Smooth muscle cell (in vitro differentiated cells): ENCODE measurements at regions not wholly inside any gene's neighbourhood (a gene's known extent, or its start where the extent isn't known, plus 50 kb on each side); places are given as distances from the start of the nearest gene placed in this dataset.
"Not testable (repeated sequence)": the region's sequence is repeated elsewhere in the genome, so short reads cannot be mapped to it uniquely, and the experiment has no call there.

ENCODE experiments used
- DNase-seq: peaks from one replicate; lab custom pipeline; 2025; ENCODE audit not compliant: unreplicated experiment; lab: John Stamatoyannopoulos, UW
- H2AFZ ChIP-seq: fragments of 200-600 bp; sonication (generic); 2 replicates; pipeline ENCODE4 v1.6.0; 2016; ENCODE audit warnings: antibody characterized with exemption, low read depth, mild to moderate bottlenecking
- H3F3A ChIP-seq: fragments of 200-600 bp; sonication (generic); 2 replicates; pipeline ENCODE4 v1.6.0; 2017; ENCODE audit warnings: antibody characterized with exemption, low read depth
- H3K27ac ChIP-seq: fragments of 200-600 bp; sonication (generic); 2 replicates; pipeline ENCODE4 v1.5.1; 2016; ENCODE audit warnings: low read depth, mild to moderate bottlenecking
- H3K27me3 ChIP-seq: fragments of 200-600 bp; sonication (generic); 2 replicates; pipeline ENCODE4 v1.6.1; 2016; ENCODE audit warnings: low read depth, mild to moderate bottlenecking
- H3K36me3 ChIP-seq: fragments of 200-600 bp; sonication (generic); 2 replicates; pipeline ENCODE4 v1.5.1; 2016; ENCODE audit warnings: low read depth
- H3K4me1 ChIP-seq: fragments of 200-600 bp; sonication (generic); 2 replicates; pipeline ENCODE4 v1.5.1; 2016; ENCODE audit warnings: low read depth
- H3K4me2 ChIP-seq: fragments of 200-600 bp; sonication (generic); 2 replicates; pipeline ENCODE4 v1.6.0; 2016; ENCODE audit warnings: mild to moderate bottlenecking
- H3K4me3 ChIP-seq: fragments of 200-600 bp; sonication (generic); 2 replicates; pipeline ENCODE4 v1.5.1; 2016; ENCODE audit warnings: mild to moderate bottlenecking
- H3K79me2 ChIP-seq: fragments of 200-600 bp; sonication (generic); 2 replicates; pipeline ENCODE4 v1.6.0; 2016; ENCODE audit warnings: low read depth, mild to moderate bottlenecking
- H3K9ac ChIP-seq: fragments of 200-600 bp; sonication (generic); 2 replicates; pipeline ENCODE4 v1.6.0; 2016; ENCODE audit warnings: low read depth
- H3K9me3 ChIP-seq: fragments of 200-600 bp; sonication (generic); replicated peaks from 2 replicates; pipeline ENCODE4 v1.5.1; 2016; ENCODE audit warnings: low read depth
- H4K20me1 ChIP-seq: fragments of 200-600 bp; sonication (generic); 2 replicates; pipeline ENCODE4 v1.6.0; 2016; ENCODE audit warnings: low read depth
- WGBS: methylation state at CpG from one replicate; pipeline ENCODE4 v1.1.7; 2016; ENCODE audit warnings: low lambda C conversion rate; 5-methylcytosine and 5-hydroxymethylcytosine counted together
- TF ChIP-seq, protein P1 (sequence below): fragments of 200-600 bp; sonication (generic); IDR thresholded peaks from 2 replicates; pipeline ENCODE4 v1.5.1; 2017; ENCODE audit warnings: borderline replicate concordance, mild to moderate bottlenecking, antibody characterized with exemption; ENCODE audit not compliant: insufficient read depth, poor library complexity, severe bottlenecking

GRCh38 chr5:10106806-10107205 is 142.9 kb downstream of the ATPSCKMT start:
- Histone ChIP-seq H3K27me3 (no peaks in the 10 kb centered on the region), H2AFZ (no peak overlapping the region), H4K20me1 (no peaks in the 10 kb centered on the region), H3K27ac (no peak overlapping the region), H3K4me2 (no peak overlapping the region), H3K79me2 (no peaks in the 10 kb centered on the region), H3F3A (no peaks in the 10 kb centered on the region), H3K9ac (no peak overlapping the region), H3K4me3 (no peak overlapping the region), H3K9me3 (no peaks in the 10 kb centered on the region), H3K36me3 (no peaks in the 10 kb centered on the region), H3K4me1 (peaks cover 6% of the 10 kb centered on the region)
- TF ChIP-seq, protein P1, sequence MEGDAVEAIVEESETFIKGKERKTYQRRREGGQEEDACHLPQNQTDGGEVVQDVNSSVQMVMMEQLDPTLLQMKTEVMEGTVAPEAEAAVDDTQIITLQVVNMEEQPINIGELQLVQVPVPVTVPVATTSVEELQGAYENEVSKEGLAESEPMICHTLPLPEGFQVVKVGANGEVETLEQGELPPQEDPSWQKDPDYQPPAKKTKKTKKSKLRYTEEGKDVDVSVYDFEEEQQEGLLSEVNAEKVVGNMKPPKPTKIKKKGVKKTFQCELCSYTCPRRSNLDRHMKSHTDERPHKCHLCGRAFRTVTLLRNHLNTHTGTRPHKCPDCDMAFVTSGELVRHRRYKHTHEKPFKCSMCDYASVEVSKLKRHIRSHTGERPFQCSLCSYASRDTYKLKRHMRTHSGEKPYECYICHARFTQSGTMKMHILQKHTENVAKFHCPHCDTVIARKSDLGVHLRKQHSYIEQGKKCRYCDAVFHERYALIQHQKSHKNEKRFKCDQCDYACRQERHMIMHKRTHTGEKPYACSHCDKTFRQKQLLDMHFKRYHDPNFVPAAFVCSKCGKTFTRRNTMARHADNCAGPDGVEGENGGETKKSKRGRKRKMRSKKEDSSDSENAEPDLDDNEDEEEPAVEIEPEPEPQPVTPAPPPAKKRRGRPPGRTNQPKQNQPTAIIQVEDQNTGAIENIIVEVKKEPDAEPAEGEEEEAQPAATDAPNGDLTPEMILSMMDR = no peak
- DNase-seq = no peak
- WGBS = 89% methylated on average over 1 of the region's 1 CpG

DNA sequence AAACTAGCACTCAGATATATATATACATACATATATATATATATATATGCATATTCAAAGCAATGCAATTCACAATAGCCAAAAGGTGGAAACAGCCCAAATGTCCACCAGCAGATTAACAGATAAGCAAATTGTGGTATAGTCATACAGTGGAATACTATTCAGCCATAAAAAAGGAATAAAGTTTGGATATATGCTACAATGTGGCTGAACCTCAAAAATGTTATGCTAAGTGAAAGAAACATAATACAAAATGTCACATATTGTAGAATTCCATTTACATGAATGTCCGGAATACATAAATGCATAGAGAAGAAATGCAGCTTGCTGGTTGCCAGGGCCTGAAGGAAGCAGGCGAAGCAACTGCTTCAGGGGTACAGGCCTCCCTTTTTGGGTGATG is 143.4 kb downstream of the ATPSCKMT start:
- Histone ChIP-seq H3K4me3 (no peak overlapping the region), H3K27me3 (no peaks in the 10 kb centered on the region), H3K9ac (no peak overlapping the region), H3K4me1 (peaks cover 6% of the 10 kb centered on the region), H3K36me3 (no peaks in the 10 kb centered on the region), H3K9me3 (no peaks in the 10 kb centered on the region), H3K4me2 (no peak overlapping the region), H3F3A (no peaks in the 10 kb centered on the region), H3K27ac (no peak overlapping the region), H4K20me1 (no peaks in the 10 kb centered on the region), H3K79me2 (no peaks in the 10 kb centered on the region), H2AFZ (no peak overlapping the region)
- TF ChIP-seq, protein P1 = no peak
- DNase-seq = no peak
- 99% methylated on average over 2 of the region's 2 CpGs for whole genome bisulfite sequencing

DNA sequence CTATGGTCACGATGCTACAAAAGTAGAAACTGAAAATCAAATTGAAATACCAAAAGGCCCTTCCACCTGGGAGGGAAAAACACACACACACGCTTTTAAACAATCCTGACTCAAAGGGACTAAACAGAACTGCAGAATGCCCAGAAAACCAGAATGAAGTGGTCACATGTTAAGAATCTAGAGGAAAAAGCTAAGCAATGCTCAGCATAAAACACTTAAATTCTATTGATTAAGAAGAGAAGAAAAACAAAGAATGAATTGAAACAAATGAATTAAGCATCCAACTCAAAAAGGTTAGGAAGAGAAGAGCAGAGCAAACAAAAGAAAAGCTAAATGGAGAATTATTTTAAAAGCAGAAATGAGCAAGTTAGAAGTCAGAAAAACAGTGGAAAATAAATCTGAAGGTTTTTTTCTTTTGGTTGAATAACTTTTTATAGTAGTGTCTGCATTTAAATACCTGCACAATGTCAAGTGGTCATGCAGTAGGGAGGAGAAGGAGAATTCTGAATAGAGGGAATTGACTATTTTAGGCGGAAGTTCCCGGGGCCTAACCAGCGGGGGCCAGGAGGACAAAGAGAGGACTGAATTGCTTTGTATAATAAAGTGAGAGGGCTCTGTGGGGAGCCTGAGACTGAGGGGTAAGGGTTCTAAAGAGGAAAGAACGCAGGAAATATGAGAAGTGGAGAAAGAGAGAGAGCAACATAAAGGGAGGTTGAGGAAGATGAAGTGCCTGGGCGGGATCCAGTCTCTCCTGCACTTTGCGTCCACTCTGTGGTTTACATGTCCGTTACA is 146.8 kb downstream of the ATPSCKMT start:
- Histone ChIP-seq H3K4me2 (no peak overlapping the region), H3K4me1 (peaks cover 6% of the 10 kb centered on the region), H3F3A (no peaks in the 10 kb centered on the region), H3K9ac (no peak overlapping the region), H3K27ac (no peak overlapping the region), H3K4me3 (no peak overlapping the region), H4K20me1 (no peaks in the 10 kb centered on the region), H3K9me3 (no peaks in the 10 kb centered on the region), H3K79me2 (no peaks in the 10 kb centered on the region), H2AFZ (no peak overlapping the region), H3K36me3 (no peaks in the 10 kb centered on the region), H3K27me3 (no peaks in the 10 kb centered on the region)
- DNase-seq = no peak
- TF ChIP-seq, protein P1 = no peak
- WGBS = 61% methylated on average over 9 of the region's 9 CpGs

DNA sequence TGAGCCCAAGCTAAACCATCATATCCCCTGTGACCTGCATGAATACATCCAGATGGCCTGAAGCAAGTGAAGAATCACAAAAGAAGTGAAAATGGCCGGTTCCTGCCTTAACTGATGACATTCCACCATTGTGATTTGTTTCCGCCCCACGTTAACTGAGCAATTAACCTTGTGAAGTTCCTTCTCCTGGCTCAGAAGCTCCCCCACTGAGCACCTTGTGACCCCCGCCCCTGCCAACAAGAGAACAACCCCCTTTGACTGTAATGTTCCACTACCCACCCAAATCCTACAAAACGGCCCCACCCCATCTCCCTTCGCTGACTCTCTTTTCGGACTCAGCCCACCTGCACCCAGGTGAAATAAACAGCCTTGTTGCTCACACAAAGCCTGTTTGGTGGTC is 147.5 kb downstream of the ATPSCKMT start:
- H2AFZ ChIP-seq, H3K79me2 ChIP-seq, H3K36me3 ChIP-seq, H3K9me3 ChIP-seq, H3F3A ChIP-seq, H3K4me2 ChIP-seq, H3K9ac ChIP-seq, H3K4me1 ChIP-seq, H4K20me1 ChIP-seq, H3K4me3 ChIP-seq, DNase-seq, H3K27me3 ChIP-seq, H3K27ac ChIP-seq: not testable (repeated sequence)
- 74% methylated on average over 7 of the region's 7 CpGs for WGBS
